BLaER1 treated with 17β-estradiol and CSF1 and Interleukin-3, amounts not matched to agents 10 nM and 100 nM (cell line): ENCODE measurements at regions not wholly inside any gene's neighbourhood (a gene's known extent, or its start where the extent isn't known, plus 50 kb on each side); places are given as distances from the start of the nearest gene placed in this dataset.
A peak's percentile ranks its signal among the peaks of the same experiment; 100 is the strongest.

ENCODE experiments used
- H3K27ac ChIP-seq, 11 experiments: shearing (Covaris generic); formaldehyde crosslinking; 2 replicates each; pipeline ENCODE4 v1.8.1; 2022
- H3K27me3 ChIP-seq, 11 experiments: shearing (Covaris generic); formaldehyde crosslinking; 2 replicates each; pipeline ENCODE4 v1.8.1; 2022
- H3K36me3 ChIP-seq, 11 experiments: shearing (Covaris generic); formaldehyde crosslinking; 2 replicates each; pipeline ENCODE4 v1.8.1; 2022
- H3K4me1 ChIP-seq, 10 experiments: shearing (Covaris generic); formaldehyde crosslinking; 2 replicates each; pipeline ENCODE4 v1.8.1; 2022
- H3K4me2 ChIP-seq, 11 experiments: shearing (Covaris generic); formaldehyde crosslinking; 2 replicates each; pipeline ENCODE4 v1.8.1; 2022
- H3K4me3 ChIP-seq, 10 experiments: shearing (Covaris generic); formaldehyde crosslinking; 2 replicates each; pipeline ENCODE4 v1.8.1; 2022
- H3K9ac ChIP-seq, 11 experiments: shearing (Covaris generic); formaldehyde crosslinking; 2 replicates each; pipeline ENCODE4 v1.8.1; 2022
- H3K9me3 ChIP-seq, 11 experiments: shearing (Covaris generic); formaldehyde crosslinking; replicated peaks in 1 of 11; 2 replicates each; pipeline ENCODE4 v1.8.1; 2022
- H4K20me1 ChIP-seq, 11 experiments: shearing (Covaris generic); formaldehyde crosslinking; 2 replicates each; pipeline ENCODE4 v1.8.1; 2022
- Cebpa-rat ChIP-seq, 11 experiments: shearing (Covaris generic); IDR thresholded peaks; 2 replicates each; pipeline ENCODE4 v1.8.1; 2022

- H3K27ac ChIP-seq = no peak overlapping the region
- peaks cover 0 to 11% (median 0%) of the 10 kb centered on the region in 11 experiments; a peak in 4 of 22 replicates for H3K9me3 ChIP-seq
- TF ChIP-seq Cebpa-rat (IDR thresholded peaks at IDR 0.05) = no peak
- H3K36me3 ChIP-seq = no peaks in the 10 kb centered on the region
- H4K20me1 ChIP-seq = no peaks in the 10 kb centered on the region
- H3K4me2 ChIP-seq = peak overlapping the region in 10 of 11 experiments; percentile 4 to 75 (median 30); a peak in 12 of 22 replicates
- H3K4me1 ChIP-seq = peaks cover 22 to 30% (median 26%) of the 10 kb centered on the region in 10 experiments
- no peaks in the 10 kb centered on the region for H3K27me3 ChIP-seq
- H3K4me3 ChIP-seq = no peak overlapping the region
- no peak overlapping the region for H3K9ac ChIP-seq
Measured at GRCh38 chr2:151097128-151097527, 164.5 kb downstream of the RBM43 start.

GRCh38 chr2:151096235-151096634 is 165.4 kb downstream of the RBM43 start:
- Histone ChIP-seq H3K27me3 (no peaks in the 10 kb centered on the region), H3K4me2 (peak overlapping the region; percentile 41 to 75 (median 64)), H3K9me3 (peaks cover 0 to 11% (median 0%) of the 10 kb centered on the region in 11 experiments; a peak in 4 of 22 replicates), H4K20me1 (no peaks in the 10 kb centered on the region), H3K4me3 (no peak overlapping the region), H3K27ac (peak overlapping the region in 2 of 11 experiments; percentile 24 to 30; a peak in 1 of 22 replicates), H3K9ac (no peak overlapping the region), H3K36me3 (no peaks in the 10 kb centered on the region), H3K4me1 (peaks cover 22 to 30% (median 26%) of the 10 kb centered on the region in 10 experiments)
- TF ChIP-seq Cebpa-rat (IDR thresholded peaks at IDR 0.05) = no peak

GRCh38 chr2:151095463-151095862 is 166.2 kb downstream of the RBM43 start:
- no peaks in the 10 kb centered on the region for H3K27me3 ChIP-seq
- no peak for TF ChIP-seq Cebpa-rat (IDR thresholded peaks at IDR 0.05)
- peaks cover 22 to 30% (median 26%) of the 10 kb centered on the region in 10 experiments for H3K4me1 ChIP-seq
- peaks cover 0 to 11% (median 0%) of the 10 kb centered on the region in 11 experiments; a peak in 4 of 22 replicates for H3K9me3 ChIP-seq
- H4K20me1 ChIP-seq = no peaks in the 10 kb centered on the region
- no peak overlapping the region for H3K4me3 ChIP-seq
- H3K27ac ChIP-seq = no peak overlapping the region
- H3K36me3 ChIP-seq = no peaks in the 10 kb centered on the region
- H3K4me2 ChIP-seq = peak overlapping the region; percentile 41 to 75 (median 64); a peak in 21 of 22 replicates
- no peak overlapping the region for H3K9ac ChIP-seq

- peaks cover 12 to 21% (median 20%) of the 10 kb centered on the region in 10 experiments for H3K4me1 ChIP-seq
- no peaks in the 10 kb centered on the region for H3K36me3 ChIP-seq
- TF ChIP-seq Cebpa-rat (IDR thresholded peaks at IDR 0.05) = no peak
- no peak overlapping the region for H3K27ac ChIP-seq
- H4K20me1 ChIP-seq = no peaks in the 10 kb centered on the region
- no peaks in the 10 kb centered on the region for H3K27me3 ChIP-seq
- H3K9ac ChIP-seq = no peak overlapping the region
- no peak overlapping the region for H3K4me2 ChIP-seq
- H3K4me3 ChIP-seq = no peak overlapping the region
- peaks cover 0 to 11% (median 0%) of the 10 kb centered on the region in 11 experiments; a peak in 4 of 22 replicates for H3K9me3 ChIP-seq
Measured at GRCh38 chr2:151091583-151091982, 170.1 kb downstream of the RBM43 start.

- no peak overlapping the region for H3K4me3 ChIP-seq
Measured at GRCh38 chr2:151087377-151087776, 174.3 kb downstream of the RBM43 start.

GRCh38 chr2:151085181-151085611 is 176.5 kb downstream of the RBM43 start:
- H3K27ac ChIP-seq = no peak overlapping the region
- H3K4me2 ChIP-seq = no peak overlapping the region
- no peaks in the 10 kb centered on the region for H4K20me1 ChIP-seq
- peaks cover 0 to 4% (median 0%) of the 10 kb centered on the region in 10 experiments; a peak in 1 of 20 replicates for H3K4me1 ChIP-seq
- no peak overlapping the region for H3K4me3 ChIP-seq
- no peak overlapping the region for H3K9ac ChIP-seq
- no peaks in the 10 kb centered on the region for H3K9me3 ChIP-seq
- no peaks in the 10 kb centered on the region for H3K27me3 ChIP-seq
- H3K36me3 ChIP-seq = no peaks in the 10 kb centered on the region
- TF ChIP-seq Cebpa-rat (IDR thresholded peaks at IDR 0.05) = no peak

More at GRCh38 chr2:151087377-151087776, 174.3 kb downstream of the RBM43 start:
- Histone ChIP-seq H3K9me3 (no peaks in the 10 kb centered on the region), H3K27ac (no peak overlapping the region), H3K9ac (no peak overlapping the region), H3K4me2 (no peak overlapping the region), H3K36me3 (no peaks in the 10 kb centered on the region), H4K20me1 (no peaks in the 10 kb centered on the region), H3K27me3 (no peaks in the 10 kb centered on the region), H3K4me1 (peaks cover 0 to 4% (median 0%) of the 10 kb centered on the region in 10 experiments; a peak in 1 of 20 replicates)
- no peak for TF ChIP-seq Cebpa-rat (IDR thresholded peaks at IDR 0.05)

- Histone ChIP-seq H3K27me3 (no peaks in the 10 kb centered on the region), H3K4me1 (peaks cover 0 to 4% (median 0%) of the 10 kb centered on the region in 10 experiments; a peak in 1 of 20 replicates), H3K9me3 (no peaks in the 10 kb centered on the region), H4K20me1 (no peaks in the 10 kb centered on the region), H3K9ac (no peak overlapping the region), H3K4me3 (no peak overlapping the region), H3K36me3 (no peaks in the 10 kb centered on the region), H3K4me2 (peak overlapping the region in 2 of 11 experiments; percentile 7 to 14; a peak in 2 of 22 replicates), H3K27ac (no peak overlapping the region)
- no peak for TF ChIP-seq Cebpa-rat (IDR thresholded peaks at IDR 0.05)
Measured at GRCh38 chr2:151083856-151084795, 177.5 kb downstream of the RBM43 start.

- Histone ChIP-seq H4K20me1 (no peaks in the 10 kb centered on the region), H3K9me3 (peaks cover 0 to 30% (median 7%) of the 10 kb centered on the region in 11 experiments; a peak in 7 of 22 replicates), H3K4me1 (peaks cover 0 to 3% (median 0%) of the 10 kb centered on the region in 10 experiments; a peak in 1 of 20 replicates), H3K36me3 (no peaks in the 10 kb centered on the region), H3K27ac (no peak overlapping the region), H3K4me2 (no peak overlapping the region), H3K4me3 (no peak overlapping the region), H3K9ac (no peak overlapping the region), H3K27me3 (no peaks in the 10 kb centered on the region)
- TF ChIP-seq Cebpa-rat (IDR thresholded peaks at IDR 0.05) = no peak
Measured at GRCh38 chr2:151078889-151079288, 182.8 kb downstream of the RBM43 start.

- no peaks in the 10 kb centered on the region for H4K20me1 ChIP-seq
- H3K4me3 ChIP-seq = no peak overlapping the region
- H3K27ac ChIP-seq = no peak overlapping the region
- H3K36me3 ChIP-seq = no peaks in the 10 kb centered on the region
- no peak overlapping the region for H3K9ac ChIP-seq
- H3K9me3 ChIP-seq = peaks cover 0 to 24% (median 7%) of the 10 kb centered on the region in 11 experiments; a peak in 7 of 22 replicates
- H3K4me2 ChIP-seq = no peak overlapping the region
- TF ChIP-seq Cebpa-rat (IDR thresholded peaks at IDR 0.05) = no peak
- H3K4me1 ChIP-seq = no peaks in the 10 kb centered on the region; a peak in 1 of 20 replicates
- no peaks in the 10 kb centered on the region for H3K27me3 ChIP-seq
Measured at GRCh38 chr2:151071906-151072305, 189.8 kb downstream of the RBM43 start.
